BLaER1 treated with 17β-estradiol and CSF1 and Interleukin-3, amounts not matched to agents 10 nM and 100 nM (cell line): ENCODE measurements at regions not wholly inside any gene's neighbourhood (a gene's known extent, or its start where the extent isn't known, plus 50 kb on each side); places are given as distances from the start of the nearest gene placed in this dataset.

Source experiments
- H3K27ac ChIP-seq, 11 experiments: shearing (Covaris generic); formaldehyde crosslinking; 2 replicates each; pipeline ENCODE4 v1.8.1; 2022
- H3K27me3 ChIP-seq, 11 experiments: shearing (Covaris generic); formaldehyde crosslinking; 2 replicates each; pipeline ENCODE4 v1.8.1; 2022
- H3K36me3 ChIP-seq, 11 experiments: shearing (Covaris generic); formaldehyde crosslinking; 2 replicates each; pipeline ENCODE4 v1.8.1; 2022
- H3K4me1 ChIP-seq, 10 experiments: shearing (Covaris generic); formaldehyde crosslinking; 2 replicates each; pipeline ENCODE4 v1.8.1; 2022
- H3K4me2 ChIP-seq, 11 experiments: shearing (Covaris generic); formaldehyde crosslinking; 2 replicates each; pipeline ENCODE4 v1.8.1; 2022
- H3K4me3 ChIP-seq, 10 experiments: shearing (Covaris generic); formaldehyde crosslinking; 2 replicates each; pipeline ENCODE4 v1.8.1; 2022
- H3K9ac ChIP-seq, 11 experiments: shearing (Covaris generic); formaldehyde crosslinking; 2 replicates each; pipeline ENCODE4 v1.8.1; 2022
- H3K9me3 ChIP-seq, 11 experiments: shearing (Covaris generic); formaldehyde crosslinking; replicated peaks in 1 of 11; 2 replicates each; pipeline ENCODE4 v1.8.1; 2022
- H4K20me1 ChIP-seq, 11 experiments: shearing (Covaris generic); formaldehyde crosslinking; 2 replicates each; pipeline ENCODE4 v1.8.1; 2022
- Cebpa-rat ChIP-seq, 11 experiments: shearing (Covaris generic); IDR thresholded peaks; 2 replicates each; pipeline ENCODE4 v1.8.1; 2022

GRCh38 chr7:13821152-13821787 lies 168.2 kb downstream of the ETV1 start:
- Histone ChIP-seq H3K27ac (no peak overlapping the region), H3K9me3 (peaks cover 0 to 15% (median 7%) of the 10 kb centered on the region in 11 experiments; a peak in 7 of 22 replicates), H3K4me2 (no peak overlapping the region), H3K27me3 (no peaks in the 10 kb centered on the region), H3K9ac (no peak overlapping the region), H4K20me1 (no peaks in the 10 kb centered on the region), H3K4me1 (peaks cover 0 to 4% (median 0%) of the 10 kb centered on the region in 10 experiments; a peak in 1 of 20 replicates), H3K4me3 (no peak overlapping the region), H3K36me3 (no peaks in the 10 kb centered on the region)
- TF ChIP-seq Cebpa-rat (IDR thresholded peaks at IDR 0.05) = no peak

GRCh38 chr7:13822678-13823077 lies 166.8 kb downstream of the ETV1 start:
- Histone ChIP-seq H3K9ac (no peak overlapping the region), H3K4me1 (peaks cover 0 to 4% (median 0%) of the 10 kb centered on the region in 10 experiments; a peak in 1 of 20 replicates), H3K36me3 (no peaks in the 10 kb centered on the region), H4K20me1 (no peaks in the 10 kb centered on the region), H3K9me3 (peaks cover 0 to under 1% (median 0%) of the 10 kb centered on the region in 11 experiments; a peak in 1 of 22 replicates), H3K27ac (no peak overlapping the region), H3K4me2 (0 out of 22 replicates have a peak overlapping the region, but pooled peaks of 1 of the 11 experiments have one; percentile 20), H3K4me3 (no peak overlapping the region), H3K27me3 (no peaks in the 10 kb centered on the region)
- TF ChIP-seq Cebpa-rat (IDR thresholded peaks at IDR 0.05) = no peak

- no peak overlapping the region for H3K4me2 ChIP-seq
- peaks cover 11 to 19% (median 13%) of the 10 kb centered on the region in 10 experiments; a peak in 18 of 20 replicates for H3K4me1 ChIP-seq
- H3K36me3 ChIP-seq = no peaks in the 10 kb centered on the region
- peaks cover 0 to 7% (median 0%) of the 10 kb centered on the region in 11 experiments; a peak in 2 of 22 replicates for H3K27me3 ChIP-seq
- no peak overlapping the region for H3K27ac ChIP-seq
- no peak overlapping the region for H3K4me3 ChIP-seq
- H4K20me1 ChIP-seq = no peaks in the 10 kb centered on the region
- no peak for TF ChIP-seq Cebpa-rat (IDR thresholded peaks at IDR 0.05)
- no peaks in the 10 kb centered on the region for H3K9me3 ChIP-seq
- no peak overlapping the region for H3K9ac ChIP-seq
These were observed 162.7 kb downstream of the ETV1 start for GRCh38 chr7:13826752-13827151.

- TF ChIP-seq Cebpa-rat (IDR thresholded peaks at IDR 0.05) = no peak
- Histone ChIP-seq H3K9ac (no peak overlapping the region), H3K4me2 (no peak overlapping the region), H3K9me3 (no peaks in the 10 kb centered on the region), H4K20me1 (no peaks in the 10 kb centered on the region), H3K4me1 (peaks cover 11 to 16% (median 13%) of the 10 kb centered on the region in 10 experiments; a peak in 18 of 20 replicates), H3K4me3 (no peak overlapping the region), H3K27me3 (peaks cover 0 to 12% (median 0%) of the 10 kb centered on the region in 11 experiments; a peak in 2 of 22 replicates), H3K27ac (no peak overlapping the region), H3K36me3 (no peaks in the 10 kb centered on the region)
These were observed 161.8 kb downstream of the ETV1 start for GRCh38 chr7:13827716-13828115.

- Histone ChIP-seq H3K27ac (peak overlapping the region in 1 of 11 experiments; percentile 31; a peak in 2 of 22 replicates), H3K27me3 (peaks cover 0 to 25% (median 0%) of the 10 kb centered on the region in 11 experiments; a peak in 5 of 22 replicates), H4K20me1 (no peaks in the 10 kb centered on the region), H3K9ac (no peak overlapping the region), H3K4me3 (no peak overlapping the region), H3K4me1 (peaks cover 11 to 15% (median 13%) of the 10 kb centered on the region in 10 experiments; a peak in 18 of 20 replicates), H3K4me2 (peak overlapping the region in 1 of 11 experiments; percentile 58; a peak in 3 of 22 replicates), H3K9me3 (no peaks in the 10 kb centered on the region), H3K36me3 (no peaks in the 10 kb centered on the region)
- no peak for TF ChIP-seq Cebpa-rat (IDR thresholded peaks at IDR 0.05)
These were observed 160.2 kb downstream of the ETV1 start for GRCh38 chr7:13829231-13829630.

GRCh38 chr7:13829914-13830900 lies 159.3 kb downstream of the ETV1 start:
- no peaks in the 10 kb centered on the region for H3K9me3 ChIP-seq
- peak overlapping the region; percentile 14 to 58 (median 45); a peak in 21 of 22 replicates for H3K4me2 ChIP-seq
- no peaks in the 10 kb centered on the region for H4K20me1 ChIP-seq
- no peak overlapping the region for H3K4me3 ChIP-seq
- no peaks in the 10 kb centered on the region for H3K36me3 ChIP-seq
- peak overlapping the region in 3 of 11 experiments; percentile 17 to 36 (median 18); a peak in 2 of 22 replicates for H3K9ac ChIP-seq
- H3K27ac ChIP-seq = peak overlapping the region in 10 of 11 experiments; percentile 4 to 73 (median 42); a peak in 16 of 22 replicates
- TF ChIP-seq Cebpa-rat (IDR thresholded peaks at IDR 0.05) = peak in 1 of 11 experiments; percentile 14; a peak in 1 of 22 replicates
- peaks cover 0 to 34% (median 0%) of the 10 kb centered on the region in 11 experiments; a peak in 5 of 22 replicates for H3K27me3 ChIP-seq
- H3K4me1 ChIP-seq = peaks cover 11 to 15% (median 13%) of the 10 kb centered on the region in 10 experiments; a peak in 18 of 20 replicates

GRCh38 chr7:13832346-13832745 lies 157.1 kb downstream of the ETV1 start:
- Histone ChIP-seq H3K36me3 (no peaks in the 10 kb centered on the region), H3K27ac (no peak overlapping the region), H3K9me3 (no peaks in the 10 kb centered on the region), H4K20me1 (no peaks in the 10 kb centered on the region), H3K4me1 (peaks cover 11 to 15% (median 13%) of the 10 kb centered on the region in 10 experiments; a peak in 18 of 20 replicates), H3K9ac (no peak overlapping the region), H3K4me3 (no peak overlapping the region), H3K27me3 (peaks cover 0 to 56% (median 0%) of the 10 kb centered on the region in 11 experiments; a peak in 6 of 22 replicates), H3K4me2 (no peak overlapping the region)
- no peak for TF ChIP-seq Cebpa-rat (IDR thresholded peaks at IDR 0.05)

- no peak for TF ChIP-seq Cebpa-rat (IDR thresholded peaks at IDR 0.05)
- no peak overlapping the region for H3K4me3 ChIP-seq
- H3K4me2 ChIP-seq = no peak overlapping the region
- H3K36me3 ChIP-seq = no peaks in the 10 kb centered on the region
- H4K20me1 ChIP-seq = no peaks in the 10 kb centered on the region
- no peaks in the 10 kb centered on the region for H3K9me3 ChIP-seq
- peaks cover 0 to 66% (median 0%) of the 10 kb centered on the region in 11 experiments; a peak in 6 of 22 replicates for H3K27me3 ChIP-seq
- no peak overlapping the region for H3K9ac ChIP-seq
- H3K4me1 ChIP-seq = peaks cover 11 to 15% (median 13%) of the 10 kb centered on the region in 10 experiments; a peak in 18 of 20 replicates
- H3K27ac ChIP-seq = no peak overlapping the region
These were observed 155.1 kb downstream of the ETV1 start for GRCh38 chr7:13834328-13834761.
